GM12878 (cell line): ENCODE measurements at regions not wholly inside any gene's neighbourhood (a gene's known extent, or its start where the extent isn't known, plus 50 kb on each side); places are given as distances from the start of the nearest gene placed in this dataset.

Experiments
- CHD2 ChIP-seq: IDR thresholded peaks from 2 replicates; pipeline ENCODE4 v1.6.1; 2011; ENCODE audit warnings: low read depth, low read length, improper control_type of control experiment, borderline replicate concordance
- CTCF ChIP-seq, 3 experiments: IDR thresholded peaks in 2 of 3; conservative IDR thresholded peaks in 1 of 3; 2 replicates each; pipeline ENCODE4 v1.5.1; 2011; ENCODE audit warnings: low read depth in 3 of 3, low read length in 3 of 3, mild to moderate bottlenecking in 3 of 3, control low read depth in 2 of 3, moderate library complexity in 2 of 3, inconsistent platforms in 1 of 3, mixed read lengths in 1 of 3; ENCODE audit not compliant: control insufficient read depth in 2 of 3, insufficient read depth in 1 of 3; ENCODE audit errors: extremely low read depth in 1 of 3
- EZH2 ChIP-seq: IDR thresholded peaks from 2 replicates; pipeline ENCODE4 v1.6.1; 2012; ENCODE audit warnings: low read depth, mild to moderate bottlenecking, control low read depth, inconsistent platforms, low read length, borderline replicate concordance; ENCODE audit not compliant: control insufficient read depth
- RB1 ChIP-seq: fragments of 450-650 bp; formaldehyde crosslinking; IDR thresholded peaks from 2 replicates; pipeline ENCODE4 v1.6.1; 2017; ENCODE audit warnings: mild to moderate bottlenecking, borderline replicate concordance
- SIX5 ChIP-seq: IDR thresholded peaks from 2 replicates; pipeline ENCODE4 v1.6.1; 2011; ENCODE audit warnings: mild to moderate bottlenecking, low read depth, low read length, moderate library complexity; ENCODE audit not compliant: severe bottlenecking
- SMC3 ChIP-seq: IDR thresholded peaks from 2 replicates; pipeline ENCODE4 v1.6.1; 2011; ENCODE audit warnings: low read length, improper control_type of control experiment, borderline replicate concordance
- SP1 ChIP-seq: IDR thresholded peaks from one replicate; pipeline ENCODE4 v1.6.1; 2011; ENCODE audit warnings: low read depth, low read length
- ZNF274 ChIP-seq: IDR thresholded peaks from one replicate; pipeline ENCODE4 v1.8.0; 2011; ENCODE audit not compliant: insufficient read length, insufficient read depth
- ZSCAN29 ChIP-seq: fragments of 450-650 bp; IDR thresholded peaks from 2 replicates; pipeline ENCODE4 v1.6.1; 2017; ENCODE audit warnings: mild to moderate bottlenecking, moderate library complexity
- ZZZ3 ChIP-seq: IDR thresholded peaks from 2 replicates; pipeline ENCODE4 v1.6.1; 2011; ENCODE audit warnings: low read depth; ENCODE audit not compliant: control insufficient read depth, insufficient read length

- TF ChIP-seq CHD2 (no peak), SMC3 (no peak), ZNF274 (no peak), EZH2 (no peak), SIX5 (no peak), CTCF (IDR thresholded peaks at IDR 0.05 in 2 of 3, conservative IDR thresholded peaks at IDR 0.05 in 1 of 3; ENCODE audit: control insufficient read depth in 2 of 3, extremely low read depth in 1 of 3, insufficient read depth in 1 of 3, low read depth in 3 of 3, low read length in 3 of 3) (no peak), SP1 (no peak), ZZZ3 (no peak), RB1 (no peak), ZSCAN29 (no peak)
Observed at GRCh38 chr11:91536366-91536765, 688.3 kb upstream of the FAT3 start.
